H1 (cell line): ENCODE measurements at regions not wholly inside any gene's neighbourhood (a gene's known extent, or its start where the extent isn't known, plus 50 kb on each side); places are given as distances from the start of the nearest gene placed in this dataset.

Source experiments
- CTCF ChIA-PET: fragments of 300-600 bp; sonication (Branson Sonifier 250); formaldehyde crosslinking; loops from one replicate; lab custom pipeline; 2021; ENCODE audit not compliant: partially characterized antibody; lab: Charles Lee
- POLR2A ChIA-PET: fragments of 300-600 bp; sonication (Branson Sonifier 250); formaldehyde crosslinking; loops from one replicate; lab custom pipeline; 2021; ENCODE audit warnings: inconsistent platforms; ENCODE audit not compliant: partially characterized antibody; lab: Charles Lee
- DNase-seq, 2 experiments: peaks; one replicate each; pipeline versions ENCODE4 v3.0.0 to v3.0.0-alpha.2; 2010 to 2022; ENCODE audit warnings: low spot score in 2 of 2, low read depth in 1 of 2, mixed read lengths in 1 of 2
- FAIRE-seq: peaks from 2 replicates; lab custom pipeline; 2011; peaks lifted over from hg19 to GRCh38; lab: Jason Lieb, UNC
- H2AFZ ChIP-seq: 2 replicates; pipeline ENCODE4 v1.8.1; 2012; ENCODE audit warnings: low read length, inconsistent platforms
- H2AK5ac ChIP-seq: 2 replicates; pipeline ENCODE4 v1.6.1; 2013; ENCODE audit warnings: low read depth, low read length
- H2BK120ac ChIP-seq: replicated peaks from 2 replicates; pipeline ENCODE3; 2013; ENCODE audit warnings: low read depth, low read length, inconsistent platforms
- H2BK12ac ChIP-seq: 2 replicates; pipeline ENCODE4 v1.6.1; 2013; ENCODE audit warnings: low read depth, low read length
- H2BK15ac ChIP-seq: 2 replicates; pipeline ENCODE4 v1.6.1; 2013; ENCODE audit warnings: low read length
- H2BK20ac ChIP-seq: 2 replicates; pipeline ENCODE4 v1.6.1; 2013; ENCODE audit warnings: low read length
- H2BK5ac ChIP-seq: 2 replicates; pipeline ENCODE4 v1.6.1; 2013; ENCODE audit warnings: low read depth, low read length
- H3K14ac ChIP-seq: 2 replicates; pipeline ENCODE4 v1.6.1; 2013; ENCODE audit warnings: inconsistent platforms; ENCODE audit not compliant: insufficient read length
- H3K18ac ChIP-seq: 2 replicates; pipeline ENCODE4 v1.6.1; 2013; ENCODE audit warnings: low read length; ENCODE audit errors: extremely low read depth
- H3K23ac ChIP-seq: 2 replicates; pipeline ENCODE4 v1.6.1; 2013; ENCODE audit warnings: inconsistent platforms; ENCODE audit not compliant: insufficient read length
- H3K23me2 ChIP-seq: 2 replicates; pipeline ENCODE4 v1.6.1; 2013; ENCODE audit warnings: low read depth, low read length
- H3K27ac ChIP-seq: 2 replicates; pipeline ENCODE4 v1.6.1; 2011; ENCODE audit warnings: low read depth, low read length, inconsistent platforms
- H3K27me3 ChIP-seq, 4 experiments: replicated peaks in 1 of 4; 1 replicate in 1 of 4; 2 replicates in 3 of 4; pipeline versions ENCODE4 v1.6.1 to v1.8.1; 2011 to 2013; ENCODE audit warnings: low read length in 3 of 4, mild to moderate bottlenecking in 3 of 4, inconsistent platforms in 2 of 4, mixed read lengths in 2 of 4, moderate library complexity in 1 of 4; ENCODE audit not compliant: control insufficient read depth in 3 of 4, insufficient read depth in 3 of 4; ENCODE audit errors: extremely low read depth in 1 of 4
- H3K36me3 ChIP-seq, 4 experiments: 2 replicates each; pipeline versions ENCODE4 v1.6.1 to v1.8.1; 2011 to 2013; ENCODE audit warnings: mild to moderate bottlenecking in 4 of 4, low read length in 3 of 4, moderate library complexity in 2 of 4, control low read depth in 1 of 4, inconsistent platforms in 1 of 4; ENCODE audit not compliant: insufficient read depth in 4 of 4, control insufficient read depth in 2 of 4
- H3K4ac ChIP-seq: replicated peaks from 2 replicates; pipeline ENCODE3; 2013; ENCODE audit warnings: low read length, low read depth, mixed read lengths, inconsistent platforms; ENCODE audit not compliant: insufficient read length
- H3K4me1 ChIP-seq, 4 experiments: replicated peaks in 1 of 4; 1 replicate in 1 of 4; 2 replicates in 3 of 4; pipeline versions ENCODE4 v1.6.1 to v1.8.1; 2011 to 2013; ENCODE audit warnings: low read length in 3 of 4, inconsistent platforms in 2 of 4, mixed read lengths in 1 of 4; ENCODE audit not compliant: insufficient read depth in 4 of 4, control insufficient read depth in 3 of 4
- H3K4me2 ChIP-seq, 2 experiments: 2 replicates each; pipeline versions ENCODE4 v1.6.1 to v1.8.1; 2011 to 2013; ENCODE audit warnings: low read depth in 2 of 2, low read length in 2 of 2, control low read depth in 1 of 2, inconsistent platforms in 1 of 2, mild to moderate bottlenecking in 1 of 2; ENCODE audit not compliant: insufficient read depth in 1 of 2
- H3K4me3 ChIP-seq, 4 experiments: fragments of 200-600, 300-600 bp in 1 of 4; sonication (generic), shearing (Covaris generic), sonication (Bioruptor Twin) in 1 of 4; 2 replicates each; pipeline versions ENCODE4 v1.5.1 to v1.8.1; 2011 to 2016; ENCODE audit warnings: low read length in 4 of 4, low read depth in 3 of 4, control low read depth in 2 of 4, inconsistent platforms in 2 of 4, mild to moderate bottlenecking in 2 of 4, mixed read lengths in 1 of 4, moderate library complexity in 1 of 4; ENCODE audit not compliant: insufficient read depth in 2 of 4; ENCODE audit errors: extremely low read depth in 1 of 4
- H3K56ac ChIP-seq: replicated peaks from 2 replicates; pipeline ENCODE3; 2013; ENCODE audit warnings: low read depth, mild to moderate bottlenecking, mixed read lengths, low read length, inconsistent platforms; ENCODE audit not compliant: insufficient read length
- H3K79me1 ChIP-seq: 2 replicates; pipeline ENCODE4 v1.6.1; 2013; ENCODE audit warnings: low read depth, low read length, control low read depth
- H3K79me2 ChIP-seq, 2 experiments: 2 replicates each; pipeline versions ENCODE4 v1.6.1 to v1.8.1; 2012 to 2013; ENCODE audit warnings: low read length in 2 of 2, mild to moderate bottlenecking in 2 of 2, inconsistent platforms in 1 of 2; ENCODE audit not compliant: insufficient read depth in 2 of 2, control insufficient read depth in 1 of 2
- H3K9ac ChIP-seq, 4 experiments: replicated peaks in 1 of 4; 1 replicate in 1 of 4; 2 replicates in 3 of 4; pipeline versions ENCODE4 v1.6.1 to v1.8.1; 2011 to 2013; ENCODE audit warnings: low read depth in 3 of 4, low read length in 3 of 4, control low read depth in 2 of 4, mild to moderate bottlenecking in 2 of 4, moderate library complexity in 2 of 4, inconsistent platforms in 1 of 4; ENCODE audit errors: extremely low read depth in 1 of 4
- H3K9me3 ChIP-seq, 2 experiments: 2 replicates each; pipeline versions ENCODE4 v1.6.1 to v1.8.1; 2012 to 2013; ENCODE audit warnings: mild to moderate bottlenecking in 2 of 2, moderate library complexity in 2 of 2, control low read depth in 1 of 2, inconsistent platforms in 1 of 2, low read depth in 1 of 2, low read length in 1 of 2, mixed read lengths in 1 of 2; ENCODE audit not compliant: insufficient read depth in 2 of 2
- H4K20me1 ChIP-seq, 2 experiments: replicated peaks in 1 of 2; 2 replicates each; pipeline versions ENCODE3 to v1.8.1; 2011 to 2013; ENCODE audit warnings: inconsistent platforms in 2 of 2, low read length in 2 of 2, mild to moderate bottlenecking in 1 of 2; ENCODE audit not compliant: insufficient read depth in 2 of 2, control insufficient read depth in 1 of 2
- H4K5ac ChIP-seq: 2 replicates; pipeline ENCODE4 v1.6.1; 2013; ENCODE audit warnings: low read length, low read depth, mixed read lengths, inconsistent platforms; ENCODE audit not compliant: insufficient read length
- H4K8ac ChIP-seq: 2 replicates; pipeline ENCODE4 v1.8.0; 2013; ENCODE audit warnings: mild to moderate bottlenecking, moderate library complexity, low read length, inconsistent platforms; ENCODE audit not compliant: insufficient read depth; ENCODE audit errors: extremely low read depth
- H4K91ac ChIP-seq: replicated peaks from 2 replicates; pipeline ENCODE3; 2013; ENCODE audit warnings: low read length, mixed read lengths, inconsistent platforms; ENCODE audit not compliant: insufficient read length
- CEBPB ChIP-seq: IDR thresholded peaks from 2 replicates; pipeline ENCODE4 v1.6.1; 2012; ENCODE audit warnings: low read depth, low read length
- GTF2F1 ChIP-seq: IDR thresholded peaks from 2 replicates; pipeline ENCODE4 v1.6.1; 2012; ENCODE audit warnings: low read depth, low read length, improper control_type of control experiment, borderline replicate concordance
- PHF8 ChIP-seq: fragments of 200-600 bp; sonication (generic); conservative IDR thresholded peaks from 2 replicates; pipeline ENCODE4 v1.7.1; 2012; ENCODE audit warnings: low read depth, mild to moderate bottlenecking, inconsistent platforms, low read length, moderate library complexity
- POLR2A ChIP-seq, 2 experiments: IDR thresholded peaks; 1 replicate in 1 of 2; 2 replicates in 1 of 2; pipeline ENCODE4 v1.6.1; 2011; ENCODE audit warnings: low read depth in 2 of 2, low read length in 2 of 2, mild to moderate bottlenecking in 2 of 2; ENCODE audit errors: control extremely low read depth in 1 of 2
- WGBS, 2 experiments: shearing (Covaris generic) in 1 of 2; methylation state at CpG; one replicate each; pipeline versions ENCODE4 v1.1.6 to v1.1.7; 2013 to 2015; ENCODE audit warnings: low lambda C conversion rate in 2 of 2, mixed read lengths in 2 of 2, inconsistent platforms in 1 of 2, low coverage in 1 of 2, missing lambda C conversion rate in 1 of 2; ENCODE audit not compliant: insufficient replicate concordance in 2 of 2, insufficient coverage in 1 of 2, insufficient read length in 1 of 2; ENCODE audit errors: extremely low coverage in 1 of 2, missing lambda C conversion rate in 1 of 2; 5-methylcytosine and 5-hydroxymethylcytosine counted together
- TF ChIP-seq, protein P1 (sequence below): IDR thresholded peaks from 2 replicates; pipeline ENCODE4 v1.6.1; 2011; ENCODE audit warnings: low read length, improper control_type of control experiment

DNA sequence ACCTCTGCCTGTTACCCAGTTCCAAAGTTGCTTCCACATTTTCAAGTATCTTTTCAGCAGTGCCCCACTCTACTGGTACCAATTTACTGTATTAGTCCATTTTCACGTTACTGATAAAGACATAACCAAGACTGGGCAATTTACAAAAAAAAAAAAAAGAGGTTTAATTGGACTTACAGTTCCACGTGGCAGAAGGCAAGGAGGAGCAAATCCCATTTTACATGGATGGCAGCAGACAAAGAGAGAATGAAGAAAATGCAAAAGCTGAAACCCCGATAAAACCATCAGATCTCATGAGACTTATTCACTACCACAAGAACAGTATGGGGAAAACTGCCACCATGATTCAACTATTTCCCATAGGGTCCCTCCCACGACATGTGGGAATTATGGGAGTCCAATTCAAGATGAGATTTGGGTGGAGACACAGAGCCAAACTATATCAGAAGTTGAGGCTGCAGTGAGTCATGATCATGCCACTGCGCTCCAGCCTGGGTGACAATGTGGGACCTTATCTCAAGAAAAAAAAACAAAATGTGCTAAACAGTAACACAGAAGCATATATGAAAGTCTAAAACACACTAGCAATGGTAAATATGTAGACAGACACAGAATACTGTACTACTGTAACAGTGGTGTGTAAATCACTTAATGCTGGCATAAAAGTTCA is 190.3 kb upstream of the ZC3H12C start:
- Histone ChIP-seq H3K56ac (no peak overlapping the region), H4K8ac (no peak overlapping the region), H3K9ac (no peak overlapping the region), H2BK15ac (no peak overlapping the region), H2BK12ac (no peak overlapping the region), H3K36me3 (no peaks in the 10 kb centered on the region), H3K18ac (no peak overlapping the region), H3K14ac (no peak overlapping the region), H2AFZ (no peak overlapping the region), H3K79me1 (no peaks in the 10 kb centered on the region), H3K79me2 (no peaks in the 10 kb centered on the region), H2BK120ac (no peak overlapping the region), H2BK5ac (no peak overlapping the region), H3K23ac (no peak overlapping the region), H2BK20ac (no peak overlapping the region), H3K9me3 (peaks cover 0 to 3% of the 10 kb centered on the region in 2 experiments; a peak in 1 of 4 replicates), H3K4ac (no peak overlapping the region), H3K23me2 (no peaks in the 10 kb centered on the region), H2AK5ac (no peak overlapping the region), H4K20me1 (no peaks in the 10 kb centered on the region), H4K5ac (no peak overlapping the region), H3K4me2 (no peak overlapping the region), H3K27me3 (no peaks in the 10 kb centered on the region), H4K91ac (no peak overlapping the region), H3K27ac (no peak overlapping the region), H3K4me3 (no peak overlapping the region), H3K4me1 (no peaks in the 10 kb centered on the region)
- POLR2A ChIA-PET: no interaction called here
- FAIRE-seq (no peak), DNase-seq (no peak)
- CTCF ChIA-PET: no interaction called here
- TF ChIP-seq POLR2A (IDR thresholded peaks at IDR 0.05; ENCODE audit: control extremely low read depth in 1 of 2, low read depth in 2 of 2, low read length in 2 of 2) (no peak), CEBPB (no peak), GTF2F1 (no peak), PHF8 (no peak)
- TF ChIP-seq, protein P1, sequence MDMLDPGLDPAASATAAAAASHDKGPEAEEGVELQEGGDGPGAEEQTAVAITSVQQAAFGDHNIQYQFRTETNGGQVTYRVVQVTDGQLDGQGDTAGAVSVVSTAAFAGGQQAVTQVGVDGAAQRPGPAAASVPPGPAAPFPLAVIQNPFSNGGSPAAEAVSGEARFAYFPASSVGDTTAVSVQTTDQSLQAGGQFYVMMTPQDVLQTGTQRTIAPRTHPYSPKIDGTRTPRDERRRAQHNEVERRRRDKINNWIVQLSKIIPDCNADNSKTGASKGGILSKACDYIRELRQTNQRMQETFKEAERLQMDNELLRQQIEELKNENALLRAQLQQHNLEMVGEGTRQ: no peak
- WGBS, 2 experiments: 70% methylated on average over 4 of the region's 5 CpGs; no CpG with 5 or more reads in 1 of the 2 experiments
